MCF 10A (cell line): ENCODE measurements at regions not wholly inside any gene's neighbourhood (a gene's known extent, or its start where the extent isn't known, plus 50 kb on each side); places are given as distances from the start of the nearest gene placed in this dataset.

ENCODE experiments used
- BruUV-seq: library from RNA; stranded (reverse); fragments of 400-500 nt; replicated peaks from 2 replicates; lab custom pipeline; 2021; lab: Mats Ljungman, UMichigan
- CTCF ChIA-PET: fragments of 300-600 bp; sonication (Branson Sonifier 250); formaldehyde crosslinking; extraction: SDS; loops from one replicate; lab custom pipeline; 2021; ENCODE audit warnings: antibody characterized with exemption, inconsistent platforms; lab: Yijun Ruan, JAX
- POLR2A ChIA-PET: fragments of 300-600, 350-650 bp; sonication (Branson Sonifier 250); formaldehyde crosslinking; extraction: SDS; loops from one replicate; lab custom pipeline; 2020; ENCODE audit warnings: antibody characterized with exemption, inconsistent platforms; lab: Yijun Ruan, JAX
- DNase-seq: peaks from one replicate; pipeline ENCODE4 v3.0.0-alpha.2; 2018; ENCODE audit not compliant: unreplicated experiment
- H3K27ac Mint-ChIP-seq: one replicate; pipeline ENCODE4 v1.8.0; 2022; ENCODE audit warnings: mild to moderate bottlenecking, low read depth, mixed read lengths; ENCODE audit not compliant: unreplicated experiment
- H3K27me3 Mint-ChIP-seq: one replicate; pipeline ENCODE4 v1.8.0; 2022; ENCODE audit warnings: mixed read lengths; ENCODE audit not compliant: insufficient read depth, unreplicated experiment
- H3K36me3 Mint-ChIP-seq: one replicate; pipeline ENCODE4 v1.8.0; 2022; ENCODE audit warnings: mild to moderate bottlenecking, moderate library complexity, mixed read lengths; ENCODE audit not compliant: insufficient read depth, unreplicated experiment
- H3K4me1 Mint-ChIP-seq: one replicate; pipeline ENCODE4 v1.8.0; 2022; ENCODE audit warnings: mixed read lengths; ENCODE audit not compliant: insufficient read depth, unreplicated experiment
- H3K4me3 Mint-ChIP-seq: one replicate; pipeline ENCODE4 v1.8.0; 2022; ENCODE audit warnings: mild to moderate bottlenecking, moderate library complexity, mixed read lengths; ENCODE audit not compliant: unreplicated experiment
- H3K9me3 Mint-ChIP-seq: one replicate; pipeline ENCODE4 v1.8.0; 2022; ENCODE audit warnings: mixed read lengths; ENCODE audit not compliant: unreplicated experiment
- intact Hi-C: fragments of 100-400 bp; cut with micrococcal nuclease; formaldehyde crosslinking; loops from 2 replicates; pipeline ENCODE4 v1.14.1; 2022
- TF ChIP-seq, protein P1 (sequence below): fragments of 200-600 bp; IDR thresholded peaks from one replicate; pipeline ENCODE4 v1.8.0; 2022; ENCODE audit warnings: antibody characterized with exemption, mild to moderate bottlenecking; ENCODE audit not compliant: unreplicated experiment

DNA sequence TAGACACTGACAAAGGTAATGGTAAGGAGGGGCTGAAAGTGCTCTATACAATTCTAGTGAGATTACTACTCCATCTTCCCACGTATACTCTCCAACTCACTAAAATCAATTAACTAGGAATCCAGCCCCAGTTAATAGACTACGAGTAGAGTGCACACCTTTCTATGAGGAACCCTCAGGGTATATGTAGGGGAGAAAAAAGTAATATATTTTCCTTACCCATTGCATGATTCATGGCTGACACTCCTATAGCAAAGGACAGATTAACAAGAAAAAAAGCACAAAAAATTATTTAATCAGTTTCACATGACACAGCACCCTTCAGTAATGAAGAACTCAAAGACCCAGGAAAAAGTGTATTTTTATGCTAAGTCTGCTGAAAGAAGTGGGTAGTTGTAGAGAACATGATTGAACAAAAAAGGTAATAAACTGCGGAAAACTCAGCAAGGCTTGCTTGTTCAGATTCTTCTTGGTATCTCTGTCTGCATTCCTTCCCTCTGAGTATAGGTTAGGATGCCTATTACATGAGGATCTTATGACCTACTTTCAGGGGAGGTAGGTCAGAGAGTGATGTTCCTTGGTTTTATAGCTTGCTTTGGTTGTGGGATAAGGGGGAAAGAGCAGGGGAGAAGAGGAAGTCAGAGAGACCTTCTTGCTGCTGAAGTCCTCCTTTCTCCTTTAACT, 342.0 kb upstream of the DLGAP1 start:
- Mint-ChIP-seq H3K27ac (no peak overlapping the region), H3K9me3 (peaks cover 8% of the 10 kb centered on the region), H3K27me3 (no peaks in the 10 kb centered on the region), H3K4me1 (no peaks in the 10 kb centered on the region), H3K36me3 (no peaks in the 10 kb centered on the region), H3K4me3 (no peak overlapping the region)
- CTCF ChIA-PET: no interaction called here
- intact Hi-C loops: no loop called here
- TF ChIP-seq, protein P1, sequence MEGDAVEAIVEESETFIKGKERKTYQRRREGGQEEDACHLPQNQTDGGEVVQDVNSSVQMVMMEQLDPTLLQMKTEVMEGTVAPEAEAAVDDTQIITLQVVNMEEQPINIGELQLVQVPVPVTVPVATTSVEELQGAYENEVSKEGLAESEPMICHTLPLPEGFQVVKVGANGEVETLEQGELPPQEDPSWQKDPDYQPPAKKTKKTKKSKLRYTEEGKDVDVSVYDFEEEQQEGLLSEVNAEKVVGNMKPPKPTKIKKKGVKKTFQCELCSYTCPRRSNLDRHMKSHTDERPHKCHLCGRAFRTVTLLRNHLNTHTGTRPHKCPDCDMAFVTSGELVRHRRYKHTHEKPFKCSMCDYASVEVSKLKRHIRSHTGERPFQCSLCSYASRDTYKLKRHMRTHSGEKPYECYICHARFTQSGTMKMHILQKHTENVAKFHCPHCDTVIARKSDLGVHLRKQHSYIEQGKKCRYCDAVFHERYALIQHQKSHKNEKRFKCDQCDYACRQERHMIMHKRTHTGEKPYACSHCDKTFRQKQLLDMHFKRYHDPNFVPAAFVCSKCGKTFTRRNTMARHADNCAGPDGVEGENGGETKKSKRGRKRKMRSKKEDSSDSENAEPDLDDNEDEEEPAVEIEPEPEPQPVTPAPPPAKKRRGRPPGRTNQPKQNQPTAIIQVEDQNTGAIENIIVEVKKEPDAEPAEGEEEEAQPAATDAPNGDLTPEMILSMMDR: no peak
- POLR2A ChIA-PET: no interaction called here
- BruUV-seq: no TSS peak
- DNase-seq: no peak

DNA sequence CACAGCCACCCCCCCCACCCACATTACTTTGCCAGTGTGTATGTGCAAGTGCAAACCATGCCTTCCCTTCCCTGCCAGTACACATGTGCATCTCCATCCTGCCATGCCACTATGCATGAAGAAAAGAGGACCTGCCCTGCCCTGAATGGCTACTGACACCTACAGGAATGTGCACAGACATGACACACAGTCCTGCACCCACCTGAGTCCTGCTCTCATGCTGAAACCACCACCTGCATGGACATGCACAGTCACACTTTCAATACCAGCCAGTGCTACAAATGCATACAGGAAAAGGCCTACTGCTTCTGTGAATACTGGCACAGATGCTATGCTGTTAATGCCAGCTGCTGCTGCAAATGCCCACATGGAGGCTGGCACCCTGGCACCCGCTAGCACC, 334.4 kb upstream of the DLGAP1 start:
- H3K9me3 Mint-ChIP-seq: peaks cover 10% of the 10 kb centered on the region

DNA sequence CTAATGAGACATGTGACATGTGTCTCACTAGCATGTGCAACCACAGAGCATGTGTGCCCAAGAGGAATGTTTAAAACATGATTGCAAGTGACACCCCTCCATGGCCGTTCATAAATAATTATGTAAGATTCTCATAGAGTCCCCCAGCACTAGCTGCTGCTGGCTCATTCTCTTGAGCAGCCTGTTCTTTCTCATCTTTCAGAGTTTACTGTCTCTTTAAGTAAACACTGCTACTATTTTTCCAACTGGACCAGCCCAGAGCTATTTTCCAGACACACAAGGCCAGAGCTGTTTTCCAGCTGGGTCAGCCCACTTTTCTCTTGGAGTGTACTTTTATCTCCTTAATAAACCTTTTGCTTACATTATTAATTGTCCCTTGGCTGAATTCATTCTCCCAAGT, 326.8 kb upstream of the DLGAP1 start:
- POLR2A ChIA-PET: interaction anchor here (1.1 kb wide), 1 partner anchor 9 kb away, joined by 3 read pairs; no protein-coding TSS in a partner anchor
- TF ChIP-seq, protein P1: no peak
- intact Hi-C loops: no loop called here
- H3K9me3 Mint-ChIP-seq: no peaks in the 10 kb centered on the region
- H3K4me3 Mint-ChIP-seq: no peak overlapping the region
- CTCF ChIA-PET: no interaction called here
- H3K4me1 Mint-ChIP-seq: no peaks in the 10 kb centered on the region
- BruUV-seq: no TSS peak
- H3K27me3 Mint-ChIP-seq: no peaks in the 10 kb centered on the region
- no peaks in the 10 kb centered on the region for H3K36me3 Mint-ChIP-seq
- DNase-seq: no peak
- H3K27ac Mint-ChIP-seq: no peak overlapping the region

More for the DNA sequence above, 334.4 kb upstream of the DLGAP1 start:
- intact Hi-C loops: no loop called here
- H3K36me3 Mint-ChIP-seq: no peaks in the 10 kb centered on the region
- TF ChIP-seq, protein P1: no peak
- no peaks in the 10 kb centered on the region for H3K4me1 Mint-ChIP-seq
- no TSS peak for BruUV-seq
- POLR2A ChIA-PET: no interaction called here
- no peaks in the 10 kb centered on the region for H3K27me3 Mint-ChIP-seq
- DNase-seq: no peak
- no peak overlapping the region for H3K4me3 Mint-ChIP-seq
- no peak overlapping the region for H3K27ac Mint-ChIP-seq
- CTCF ChIA-PET: no interaction called here

DNA sequence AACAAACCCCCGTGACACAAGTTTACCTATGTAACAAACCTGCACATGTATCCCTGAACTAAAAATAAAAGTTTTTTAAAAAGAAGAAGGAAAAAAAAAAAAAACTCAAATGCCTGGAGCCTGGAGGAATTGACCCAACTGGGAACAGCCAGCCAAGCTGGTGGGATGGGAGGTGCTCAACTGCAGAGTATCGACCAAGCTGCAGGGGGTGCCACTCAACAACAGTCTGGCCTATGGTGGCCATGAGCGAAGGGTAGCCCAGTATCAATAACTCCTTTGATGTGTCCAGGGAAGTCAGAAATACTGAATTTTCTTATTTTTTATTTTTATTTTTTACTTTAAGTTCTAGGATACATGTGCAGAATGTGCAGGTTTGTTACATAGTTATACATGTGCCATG, 310.3 kb upstream of the DLGAP1 start:
- H3K4me3 Mint-ChIP-seq: no peak overlapping the region
- peaks cover 6% of the 10 kb centered on the region for H3K9me3 Mint-ChIP-seq
- ChIA-PET POLR2A (no interaction called here), CTCF (no interaction called here)
- no peaks in the 10 kb centered on the region for H3K27me3 Mint-ChIP-seq
- intact Hi-C loops: no loop called here
- TF ChIP-seq, protein P1: no peak
- no peaks in the 10 kb centered on the region for H3K4me1 Mint-ChIP-seq
- BruUV-seq: no TSS peak
- H3K36me3 Mint-ChIP-seq: no peaks in the 10 kb centered on the region
- DNase-seq: no peak
- no peak overlapping the region for H3K27ac Mint-ChIP-seq
